HCT116 (cell line): ENCODE measurements at regions not wholly inside any gene's neighbourhood (a gene's known extent, or its start where the extent isn't known, plus 50 kb on each side); places are given as distances from the start of the nearest gene placed in this dataset.

Experiments used
- ATAC-seq: fragments of 200-7000 bp; cut with Tn5 transposase; 2 replicates; pipeline ENCODE4 v1.9.1; 2020; ENCODE audit warnings: mild to moderate bottlenecking, moderate library complexity
- BruUV-seq: library from RNA; stranded (reverse); fragments of 400-500 nt; replicated peaks from 2 replicates; lab custom pipeline; 2021; lab: Mats Ljungman, UMichigan
- CTCF ChIA-PET: fragments of 300-600 bp; sonication (Branson Sonifier 250); formaldehyde crosslinking; loops from one replicate; lab custom pipeline; 2021; ENCODE audit warnings: antibody characterized with exemption; lab: Charles Lee
- POLR2A ChIA-PET: fragments of 300-600, 350-600 bp; sonication (Branson Sonifier 250); formaldehyde crosslinking; loops from one replicate; lab custom pipeline; 2021; ENCODE audit warnings: antibody characterized with exemption; lab: Charles Lee
- RAD21 ChIA-PET, 2 experiments: fragments of 300-600 bp; sonication (Branson Sonifier 250); formaldehyde crosslinking; loops; one replicate each; lab custom pipeline; 2023; ENCODE audit warnings: low total read pairs in 2 of 2; ENCODE audit not compliant: uncharacterized antibody in 2 of 2, unreplicated experiment in 2 of 2, low non-redundant PET in 1 of 2; lab: Charles Lee
- DNase-seq: peaks from one replicate; pipeline ENCODE4 v3.0.0-alpha.2; 2010; ENCODE audit warnings: low read depth, low spot score
- H2AFZ ChIP-seq: fragments of 200-600 bp; shearing (Covaris generic), sonication (generic); 2 replicates; pipeline ENCODE4 v1.6.1; 2017; ENCODE audit warnings: low read depth, mixed run types, mixed read lengths, antibody characterized with exemption, low read length; ENCODE audit not compliant: poor library complexity, severe bottlenecking
- H3K27ac ChIP-seq: 2 replicates; pipeline ENCODE4 v1.5.1; 2012; ENCODE audit warnings: low read depth, low read length
- H3K27me3 ChIP-seq: fragments of 200-600 bp; sonication (generic); 2 replicates; pipeline ENCODE4 v1.6.1; 2016; ENCODE audit warnings: mixed run types, low read length, mixed read lengths; ENCODE audit not compliant: insufficient read depth
- H3K36me3 ChIP-seq, 2 experiments: fragments of 200-500 bp in 1 of 2; fragments of 200-600 bp in 1 of 2; sonication (Bioruptor generic) in 1 of 2; sonication (generic) in 1 of 2; 2 replicates each; pipeline versions ENCODE4 v1.5.1 to v1.6.1; 2014 to 2016; ENCODE audit warnings: low read length in 2 of 2, inconsistent platforms in 1 of 2, mixed read lengths in 1 of 2, mixed run types in 1 of 2; ENCODE audit not compliant: insufficient read depth in 2 of 2, control insufficient read depth in 1 of 2
- H3K4me1 ChIP-seq, 2 experiments: fragments of 200-600 bp in 1 of 2; sonication (generic) in 1 of 2; 2 replicates each; pipeline versions ENCODE4 v1.5.1 to v1.6.1; 2012 to 2017; ENCODE audit warnings: low read length in 2 of 2, inconsistent platforms in 1 of 2, mild to moderate bottlenecking in 1 of 2, mixed read lengths in 1 of 2, mixed run types in 1 of 2, moderate library complexity in 1 of 2; ENCODE audit not compliant: insufficient read depth in 2 of 2, control insufficient read depth in 1 of 2
- H3K4me2 ChIP-seq: fragments of 200-600 bp; sonication (generic); 2 replicates; pipeline ENCODE4 v1.6.1; 2017; ENCODE audit warnings: mixed run types, low read length, mixed read lengths
- H3K4me3 ChIP-seq, 2 experiments: fragments of 200-600 bp in 1 of 2; sonication (generic) in 1 of 2; replicated peaks in 1 of 2; 2 replicates each; pipeline ENCODE4 v1.5.1; 2011 to 2016; ENCODE audit warnings: low read length in 2 of 2, control low read depth in 1 of 2, low read depth in 1 of 2, mild to moderate bottlenecking in 1 of 2, mixed read lengths in 1 of 2, mixed run types in 1 of 2
- H3K79me2 ChIP-seq: fragments of 200-600 bp; sonication (generic); 2 replicates; pipeline ENCODE4 v1.6.1; 2017; ENCODE audit warnings: mild to moderate bottlenecking, mixed run types, low read length, moderate library complexity, mixed read lengths; ENCODE audit not compliant: insufficient read depth
- H3K9ac ChIP-seq: fragments of 200-600 bp; sonication (generic); 2 replicates; pipeline ENCODE4 v1.6.1; 2016; ENCODE audit warnings: low read length, mixed read lengths
- H3K9me2 ChIP-seq: fragments of 200-600 bp; sonication (generic), shearing (Covaris generic); 2 replicates; pipeline ENCODE4 v1.6.1; 2017; ENCODE audit warnings: mixed run types, mild to moderate bottlenecking, moderate library complexity; ENCODE audit not compliant: insufficient read depth
- H3K9me3 ChIP-seq, 2 experiments: fragments of 200-500 bp in 1 of 2; fragments of 200-600 bp in 1 of 2; sonication (Bioruptor generic) in 1 of 2; sonication (generic) in 1 of 2; 2 replicates each; pipeline ENCODE4 v1.6.1; 2014 to 2017; ENCODE audit warnings: low read length in 2 of 2, mixed read lengths in 2 of 2, inconsistent platforms in 1 of 2, low read depth in 1 of 2, mild to moderate bottlenecking in 1 of 2, mixed run types in 1 of 2, moderate library complexity in 1 of 2; ENCODE audit not compliant: control insufficient read depth in 1 of 2, insufficient read depth in 1 of 2
- H4K20me1 ChIP-seq: fragments of 200-600 bp; sonication (generic), shearing (Covaris generic); 2 replicates; pipeline ENCODE4 v1.6.1; 2017; ENCODE audit warnings: mixed run types, mild to moderate bottlenecking, moderate library complexity; ENCODE audit not compliant: insufficient read depth
- ATF3 ChIP-seq: IDR thresholded peaks from 2 replicates; pipeline ENCODE4 v1.6.1; 2012
- CBX3 ChIP-seq: IDR thresholded peaks from 2 replicates; pipeline ENCODE4 v1.6.1; 2012; ENCODE audit warnings: low read depth
- CTCF ChIP-seq, 3 experiments: fragments of 200-600 bp in 1 of 3; sonication (generic) in 1 of 3; IDR thresholded peaks in 2 of 3; conservative IDR thresholded peaks in 1 of 3; 2 replicates each; pipeline ENCODE4 v1.5.1; 2012 to 2017; ENCODE audit warnings: low read depth in 2 of 3, low read length in 2 of 3, antibody characterized with exemption in 1 of 3, borderline replicate concordance in 1 of 3, control low read depth in 1 of 3, mild to moderate bottlenecking in 1 of 3, mixed read lengths in 1 of 3, mixed run types in 1 of 3, moderate library complexity in 1 of 3; ENCODE audit not compliant: insufficient read depth in 1 of 3
- EZH2 ChIP-seq: fragments of 200-600 bp; sonication (generic); IDR thresholded peaks from 2 replicates; pipeline ENCODE4 v1.6.1; 2017; ENCODE audit warnings: antibody characterized with exemption, mixed run types
- MAX ChIP-seq: IDR thresholded peaks from 2 replicates; pipeline ENCODE4 v1.6.1; 2012
- POLR2A ChIP-seq: IDR thresholded peaks from 2 replicates; pipeline ENCODE4 v1.7.0; 2011; ENCODE audit warnings: borderline replicate concordance; ENCODE audit not compliant: insufficient read depth, insufficient read length; ENCODE audit errors: extremely low read depth
- RAD21 ChIP-seq: IDR thresholded peaks from 2 replicates; pipeline ENCODE4 v1.6.1; 2012; ENCODE audit warnings: low read depth, mild to moderate bottlenecking
- REST ChIP-seq: IDR thresholded peaks from 2 replicates; pipeline ENCODE4 v1.6.1; 2012; ENCODE audit warnings: low read depth
- SRF ChIP-seq: IDR thresholded peaks from 2 replicates; pipeline ENCODE4 v1.6.1; 2012; ENCODE audit warnings: low read depth
- TCF7L2 ChIP-seq: IDR thresholded peaks from 2 replicates; pipeline ENCODE4 v1.7.0; 2011; ENCODE audit warnings: borderline replicate concordance, inconsistent platforms; ENCODE audit not compliant: insufficient read depth, insufficient read length; ENCODE audit errors: extremely low read depth
- YY1 ChIP-seq: IDR thresholded peaks from 2 replicates; pipeline ENCODE4 v1.6.1; 2011; ENCODE audit warnings: low read length, low read depth, moderate library complexity, mild to moderate bottlenecking; ENCODE audit not compliant: insufficient replicate concordance; ENCODE audit errors: extremely low read depth
- ZFX ChIP-seq: fragments of 450-650 bp; IDR thresholded peaks from 2 replicates; pipeline ENCODE4 v1.6.1; 2017
- ZNF274 ChIP-seq: fragments of 200-500 bp; sonication (Bioruptor generic); IDR thresholded peaks from 2 replicates; pipeline ENCODE4 v1.6.1; 2014; ENCODE audit warnings: mild to moderate bottlenecking, low read depth, low read length, inconsistent platforms
- intact Hi-C: fragments of 100-400 bp; cut with micrococcal nuclease; formaldehyde crosslinking; loops from 2 replicates; pipeline ENCODE4 v1.10.0; 2022

GRCh38 chr5:30113542-30113941, 1079.9 kb upstream of the CDH6 start (continued):
- TF ChIP-seq CTCF (IDR thresholded peaks at IDR 0.05 in 2 of 3, conservative IDR thresholded peaks at IDR 0.05 in 1 of 3; ENCODE audit: borderline replicate concordance in 1 of 3, insufficient read depth in 1 of 3, low read depth in 2 of 3, low read length in 2 of 3) (no peak), SRF (no peak)
- TF ChIP-seq, all 23 proteins: peak for 0

GRCh38 chr5:30112867-30113266, 1080.6 kb upstream of the CDH6 start:
- Histone ChIP-seq H3K79me2 (no peaks in the 10 kb centered on the region), H3K27ac (no peak overlapping the region), H2AFZ (no peak overlapping the region), H3K36me3 (no peaks in the 10 kb centered on the region; a peak in 1 of 4 replicates), H3K9me2 (no peaks in the 10 kb centered on the region), H3K4me3 (no peak overlapping the region), H3K9ac (no peak overlapping the region), H3K4me2 (no peak overlapping the region), H3K4me1 (no peaks in the 10 kb centered on the region), H3K27me3 (no peaks in the 10 kb centered on the region), H4K20me1 (no peaks in the 10 kb centered on the region), H3K9me3 (peaks cover 6 to 27% of the 10 kb centered on the region in 2 experiments; a peak in 2 of 4 replicates)
- CTCF ChIA-PET = no interaction called here
- RAD21 ChIA-PET = no interaction called here
- no TSS peak for BruUV-seq
- intact Hi-C loops = no loop called here
- POLR2A ChIA-PET = no interaction called here
- ATAC-seq (no peak), DNase-seq (no peak)
- TF ChIP-seq TCF7L2 (no peak), REST (no peak), CBX3 (no peak), EZH2 (no peak), ZFX (no peak), SRF (no peak), POLR2A (no peak), YY1 (no peak), RAD21 (no peak), MAX (no peak), ATF3 (no peak), ZNF274 (no peak)
